ENCODE measurements at regions not wholly inside any gene's neighbourhood (a gene's known extent, or its start where the extent isn't known, plus 50 kb on each side); places are given as distances from the start of the nearest gene placed in this dataset.

DNA sequence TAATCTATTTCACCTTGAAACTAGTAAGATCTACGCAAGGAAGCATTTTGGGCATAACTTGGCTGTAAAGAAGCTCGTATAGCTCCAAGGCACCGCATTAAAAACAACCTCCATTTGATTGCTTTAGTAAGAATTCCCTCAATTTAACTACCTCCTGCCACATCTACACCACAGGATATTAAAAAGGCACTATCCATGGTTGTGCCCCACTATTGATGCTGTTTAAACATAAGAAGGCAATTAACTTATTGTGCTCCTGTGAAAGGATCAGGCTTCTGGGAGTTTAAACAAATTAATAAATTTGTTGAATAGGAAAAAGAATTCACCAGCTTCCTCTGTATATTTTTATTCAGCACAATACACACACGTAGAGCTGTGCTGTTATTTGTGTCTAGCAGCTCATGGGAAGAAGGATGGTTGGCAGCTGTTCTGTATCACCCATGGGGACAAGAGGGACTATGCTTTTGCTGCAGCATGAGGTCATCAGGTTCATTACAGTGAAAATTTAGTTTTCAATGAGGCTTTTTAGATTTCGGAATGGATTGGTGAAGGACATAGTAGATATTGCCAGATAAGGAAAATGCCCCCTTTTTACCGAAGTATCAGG is 513.3 kb downstream of the HAO1 start:
- CTCF ChIA-PET, result interaction anchor here (0.9 kb wide), 2 partner anchors 432 to 433 kb away, joined by 3 to 4 read pairs; no protein-coding TSS in a partner anchor
- no peaks in the 10 kb centered on the region for H3K9me3 ChIP-seq (ENCODE audit: control insufficient read depth, insufficient read depth, low read depth, low read length)
- no peak overlapping the region for H3K27ac ChIP-seq (ENCODE audit: extremely low read depth, low read depth, low read length)
- POLR2A ChIA-PET, result no interaction called here
- H3K4me3 ChIP-seq (ENCODE audit: low read depth, low read length), result no peak overlapping the region
- TF ChIP-seq, protein P1, sequence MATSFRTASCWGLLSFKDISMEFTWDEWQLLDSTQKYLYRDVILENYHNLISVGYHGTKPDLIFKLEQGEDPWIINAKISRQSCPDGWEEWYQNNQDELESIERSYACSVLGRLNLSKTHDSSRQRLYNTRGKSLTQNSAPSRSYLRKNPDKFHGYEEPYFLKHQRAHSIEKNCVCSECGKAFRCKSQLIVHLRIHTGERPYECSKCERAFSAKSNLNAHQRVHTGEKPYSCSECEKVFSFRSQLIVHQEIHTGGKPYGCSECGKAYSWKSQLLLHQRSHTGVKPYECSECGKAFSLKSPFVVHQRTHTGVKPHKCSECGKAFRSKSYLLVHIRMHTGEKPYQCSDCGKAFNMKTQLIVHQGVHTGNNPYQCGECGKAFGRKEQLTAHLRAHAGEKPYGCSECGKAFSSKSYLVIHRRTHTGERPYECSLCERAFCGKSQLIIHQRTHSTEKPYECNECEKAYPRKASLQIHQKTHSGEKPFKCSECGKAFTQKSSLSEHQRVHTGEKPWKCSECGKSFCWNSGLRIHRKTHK (tag by site-specific recombination; IDR thresholded peaks at IDR 0.05), result no peak
- TF ChIP-seq, protein P2, sequence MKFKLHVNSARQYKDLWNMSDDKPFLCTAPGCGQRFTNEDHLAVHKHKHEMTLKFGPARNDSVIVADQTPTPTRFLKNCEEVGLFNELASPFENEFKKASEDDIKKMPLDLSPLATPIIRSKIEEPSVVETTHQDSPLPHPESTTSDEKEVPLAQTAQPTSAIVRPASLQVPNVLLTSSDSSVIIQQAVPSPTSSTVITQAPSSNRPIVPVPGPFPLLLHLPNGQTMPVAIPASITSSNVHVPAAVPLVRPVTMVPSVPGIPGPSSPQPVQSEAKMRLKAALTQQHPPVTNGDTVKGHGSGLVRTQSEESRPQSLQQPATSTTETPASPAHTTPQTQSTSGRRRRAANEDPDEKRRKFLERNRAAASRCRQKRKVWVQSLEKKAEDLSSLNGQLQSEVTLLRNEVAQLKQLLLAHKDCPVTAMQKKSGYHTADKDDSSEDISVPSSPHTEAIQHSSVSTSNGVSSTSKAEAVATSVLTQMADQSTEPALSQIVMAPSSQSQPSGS (tag by site-specific recombination; IDR thresholded peaks at IDR 0.05; ENCODE audit: low read depth), result no peak
- no peak for TF ChIP-seq ZNF274 (IDR thresholded peaks at IDR 0.05; ENCODE audit: low read length)
- TF ChIP-seq ZNF274 (tag by site-specific recombination; IDR thresholded peaks at IDR 0.05; ENCODE audit: borderline replicate concordance), result no peak
- TF ChIP-seq KLF9 (tag by site-specific recombination; IDR thresholded peaks at IDR 0.05; ENCODE audit: low read depth), result no peak
- TF ChIP-seq ZNF155 (tag by site-specific recombination; IDR thresholded peaks at IDR 0.05), result no peak
- TF ChIP-seq ZNF202 (tag by site-specific recombination; IDR thresholded peaks at IDR 0.05; ENCODE audit: borderline replicate concordance), result no peak
- TF ChIP-seq ZNF366 (tag by site-specific recombination; conservative IDR thresholded peaks at IDR 0.05), result no peak
- no peak for TF ChIP-seq ZNF184 (tag by site-specific recombination; IDR thresholded peaks at IDR 0.05)
- TF ChIP-seq BCL11B (tag by site-specific recombination; IDR thresholded peaks at IDR 0.05; ENCODE audit: low read depth), result no peak
- TF ChIP-seq ZNF501 (tag by site-specific recombination; IDR thresholded peaks at IDR 0.05), result no peak
- TF ChIP-seq, protein P3, sequence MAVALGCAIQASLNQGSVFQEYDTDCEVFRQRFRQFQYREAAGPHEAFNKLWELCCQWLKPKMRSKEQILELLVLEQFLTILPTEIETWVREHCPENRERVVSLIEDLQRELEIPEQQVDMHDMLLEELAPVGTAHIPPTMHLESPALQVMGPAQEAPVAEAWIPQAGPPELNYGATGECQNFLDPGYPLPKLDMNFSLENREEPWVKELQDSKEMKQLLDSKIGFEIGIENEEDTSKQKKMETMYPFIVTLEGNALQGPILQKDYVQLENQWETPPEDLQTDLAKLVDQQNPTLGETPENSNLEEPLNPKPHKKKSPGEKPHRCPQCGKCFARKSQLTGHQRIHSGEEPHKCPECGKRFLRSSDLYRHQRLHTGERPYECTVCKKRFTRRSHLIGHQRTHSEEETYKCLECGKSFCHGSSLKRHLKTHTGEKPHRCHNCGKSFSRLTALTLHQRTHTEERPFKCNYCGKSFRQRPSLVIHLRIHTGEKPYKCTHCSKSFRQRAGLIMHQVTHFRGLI (tag by site-specific recombination; IDR thresholded peaks at IDR 0.05), result no peak
- no peak for TF ChIP-seq ZNF600 (tag by site-specific recombination; IDR thresholded peaks at IDR 0.05)
- no peak for TF ChIP-seq ZNF146 (tag by site-specific recombination; IDR thresholded peaks at IDR 0.05)
- no peak for TF ChIP-seq OVOL3 (tag by site-specific recombination; IDR thresholded peaks at IDR 0.05)
- no peak for TF ChIP-seq ZNF548 (tag by site-specific recombination; IDR thresholded peaks at IDR 0.05)
- no peak for TF ChIP-seq RBAK (tag by site-specific recombination; IDR thresholded peaks at IDR 0.05)
- TF ChIP-seq, protein P4, sequence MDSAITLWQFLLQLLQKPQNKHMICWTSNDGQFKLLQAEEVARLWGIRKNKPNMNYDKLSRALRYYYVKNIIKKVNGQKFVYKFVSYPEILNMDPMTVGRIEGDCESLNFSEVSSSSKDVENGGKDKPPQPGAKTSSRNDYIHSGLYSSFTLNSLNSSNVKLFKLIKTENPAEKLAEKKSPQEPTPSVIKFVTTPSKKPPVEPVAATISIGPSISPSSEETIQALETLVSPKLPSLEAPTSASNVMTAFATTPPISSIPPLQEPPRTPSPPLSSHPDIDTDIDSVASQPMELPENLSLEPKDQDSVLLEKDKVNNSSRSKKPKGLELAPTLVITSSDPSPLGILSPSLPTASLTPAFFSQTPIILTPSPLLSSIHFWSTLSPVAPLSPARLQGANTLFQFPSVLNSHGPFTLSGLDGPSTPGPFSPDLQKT (IDR thresholded peaks at IDR 0.05; ENCODE audit: borderline replicate concordance, low read depth, low read length), result no peak
- H3K4me1 ChIP-seq (ENCODE audit: control insufficient read depth, insufficient read depth, low read length), result no peaks in the 10 kb centered on the region
- H3K36me3 ChIP-seq (ENCODE audit: control insufficient read depth in 2 of 2, insufficient read depth in 1 of 2, low read length in 2 of 2), result no peaks in the 10 kb centered on the region

DNA sequence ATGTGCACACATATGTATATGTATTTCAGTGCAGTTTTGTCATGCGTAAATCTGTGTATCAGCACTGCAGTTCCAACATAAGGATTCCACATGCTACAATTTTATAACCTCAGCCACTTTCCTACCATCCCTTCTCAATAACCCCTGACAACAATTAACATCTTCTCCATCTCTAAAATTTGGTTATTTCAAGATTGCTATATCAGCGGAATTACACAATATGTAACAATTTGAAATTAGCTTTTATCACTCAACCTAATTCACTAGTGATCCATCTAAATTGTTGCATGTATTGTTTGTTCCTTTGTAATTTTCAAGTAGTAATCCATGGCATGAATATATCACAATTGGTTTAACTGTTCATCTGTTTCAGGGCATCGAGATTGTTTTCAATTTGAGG is 511.3 kb downstream of the HAO1 start:
- TF ChIP-seq, protein P5, sequence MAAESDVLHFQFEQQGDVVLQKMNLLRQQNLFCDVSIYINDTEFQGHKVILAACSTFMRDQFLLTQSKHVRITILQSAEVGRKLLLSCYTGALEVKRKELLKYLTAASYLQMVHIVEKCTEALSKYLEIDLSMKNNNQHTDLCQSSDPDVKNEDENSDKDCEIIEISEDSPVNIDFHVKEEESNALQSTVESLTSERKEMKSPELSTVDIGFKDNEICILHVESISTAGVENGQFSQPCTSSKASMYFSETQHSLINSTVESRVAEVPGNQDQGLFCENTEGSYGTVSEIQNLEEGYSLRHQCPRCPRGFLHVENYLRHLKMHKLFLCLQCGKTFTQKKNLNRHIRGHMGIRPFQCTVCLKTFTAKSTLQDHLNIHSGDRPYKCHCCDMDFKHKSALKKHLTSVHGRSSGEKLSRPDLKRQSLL (tag by site-specific recombination; IDR thresholded peaks at IDR 0.05), result no peak
- TF ChIP-seq ZNF510 (tag by site-specific recombination; IDR thresholded peaks at IDR 0.05; ENCODE audit: insufficient replicate concordance) (no peak), ZNF561 (tag by site-specific recombination; IDR thresholded peaks at IDR 0.05; ENCODE audit: borderline replicate concordance) (no peak)
- TF ChIP-seq, protein P6, sequence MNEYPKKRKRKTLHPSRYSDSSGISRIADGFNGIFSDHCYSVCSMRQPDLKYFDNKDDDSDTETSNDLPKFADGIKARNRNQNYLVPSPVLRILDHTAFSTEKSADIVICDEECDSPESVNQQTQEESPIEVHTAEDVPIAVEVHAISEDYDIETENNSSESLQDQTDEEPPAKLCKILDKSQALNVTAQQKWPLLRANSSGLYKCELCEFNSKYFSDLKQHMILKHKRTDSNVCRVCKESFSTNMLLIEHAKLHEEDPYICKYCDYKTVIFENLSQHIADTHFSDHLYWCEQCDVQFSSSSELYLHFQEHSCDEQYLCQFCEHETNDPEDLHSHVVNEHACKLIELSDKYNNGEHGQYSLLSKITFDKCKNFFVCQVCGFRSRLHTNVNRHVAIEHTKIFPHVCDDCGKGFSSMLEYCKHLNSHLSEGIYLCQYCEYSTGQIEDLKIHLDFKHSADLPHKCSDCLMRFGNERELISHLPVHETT (tag by site-specific recombination; IDR thresholded peaks at IDR 0.05), result no peak
- ChIA-PET POLR2A (no interaction called here), CTCF (no interaction called here)
- H3K9me3 ChIP-seq (ENCODE audit: control insufficient read depth, insufficient read depth, low read depth, low read length), result no peaks in the 10 kb centered on the region
- H3K36me3 ChIP-seq (ENCODE audit: control insufficient read depth in 2 of 2, insufficient read depth in 1 of 2, low read length in 2 of 2), result no peaks in the 10 kb centered on the region
- H3K4me1 ChIP-seq (ENCODE audit: control insufficient read depth, insufficient read depth, low read length), result no peaks in the 10 kb centered on the region
- H3K4me3 ChIP-seq (ENCODE audit: low read depth, low read length), result no peak overlapping the region
- H3K27ac ChIP-seq (ENCODE audit: extremely low read depth, low read depth, low read length), result no peak overlapping the region
